PC-3 (cell line): ENCODE measurements at regions not wholly inside any gene's neighbourhood (a gene's known extent, or its start where the extent isn't known, plus 50 kb on each side); places are given as distances from the start of the nearest gene placed in this dataset.

ENCODE experiments used
- ATAC-seq: fragments of 200-7000 bp; cut with Tn5 transposase; 2 replicates; pipeline ENCODE4 v1.9.1; 2020; ENCODE audit warnings: mild to moderate bottlenecking, moderate library complexity
- BruUV-seq: library from RNA; stranded (reverse); fragments of 400-500 nt; replicated peaks from 2 replicates; lab custom pipeline; 2021; lab: Mats Ljungman, UMichigan
- CTCF ChIA-PET: fragments of 300-600 bp; sonication (Branson Sonifier 250); formaldehyde crosslinking; loops from one replicate; lab custom pipeline; 2022; ENCODE audit warnings: antibody characterized with exemption; lab: Charles Lee
- POLR2A ChIA-PET: fragments of 300-600 bp; sonication (Branson Sonifier 250); formaldehyde crosslinking; loops from one replicate; lab custom pipeline; 2022; ENCODE audit warnings: antibody characterized with exemption; ENCODE audit not compliant: unreplicated experiment; lab: Charles Lee
- DNase-seq: peaks from one replicate; pipeline ENCODE4 v3.0.0-alpha.2; 2015
- H2AFZ ChIP-seq: fragments of 300-600 bp; sonication (generic); 2 replicates; pipeline ENCODE4 v1.6.0; 2016; ENCODE audit warnings: antibody characterized with exemption, low read length
- H3F3A ChIP-seq: fragments of 300-600 bp; sonication (generic); one replicate; pipeline ENCODE4 v1.6.0; 2017; ENCODE audit warnings: antibody characterized with exemption, low read length, control low read depth, mild to moderate bottlenecking; ENCODE audit not compliant: unreplicated experiment
- H3K27ac ChIP-seq: fragments of 300-600 bp; sonication (generic); 2 replicates; pipeline ENCODE4 v1.5.1; 2016; ENCODE audit warnings: mild to moderate bottlenecking, low read length
- H3K27me3 ChIP-seq: fragments of 300-600 bp; sonication (generic); 2 replicates; pipeline ENCODE4 v1.6.1; 2016; ENCODE audit warnings: low read length, mixed read lengths
- H3K36me3 ChIP-seq: fragments of 300-600 bp; sonication (generic); 2 replicates; pipeline ENCODE4 v1.6.1; 2016; ENCODE audit warnings: low read depth, mixed run types, low read length, mixed read lengths
- H3K4me1 ChIP-seq: fragments of 300-600 bp; sonication (generic); 2 replicates; pipeline ENCODE4 v1.5.1; 2016; ENCODE audit warnings: low read length; ENCODE audit not compliant: insufficient read depth
- H3K4me2 ChIP-seq: fragments of 300-600 bp; sonication (generic); 2 replicates; pipeline ENCODE4 v1.6.0; 2016; ENCODE audit warnings: low read length
- H3K4me3 ChIP-seq: fragments of 300-600 bp; sonication (generic); 2 replicates; pipeline ENCODE4 v1.5.1; 2016; ENCODE audit warnings: mild to moderate bottlenecking, low read length, mixed read lengths
- H3K79me2 ChIP-seq: fragments of 300-600 bp; sonication (generic); 2 replicates; pipeline ENCODE4 v1.6.1; 2017; ENCODE audit warnings: low read length, mixed read lengths
- H3K9ac ChIP-seq: fragments of 300-600 bp; sonication (generic); 2 replicates; pipeline ENCODE4 v1.6.0; 2016; ENCODE audit warnings: mild to moderate bottlenecking, low read length
- H3K9me2 ChIP-seq: fragments of 300-600 bp; sonication (generic); replicated peaks from 2 replicates; pipeline ENCODE4 v1.6.1; 2016; ENCODE audit warnings: mixed run types, low read length, mixed read lengths
- H3K9me3 ChIP-seq: fragments of 300-600 bp; sonication (generic); 2 replicates; pipeline ENCODE4 v1.6.1; 2016; ENCODE audit warnings: low read length, mixed read lengths
- H4K20me1 ChIP-seq: fragments of 300-600 bp; sonication (generic); 2 replicates; pipeline ENCODE4 v1.6.1; 2016; ENCODE audit warnings: low read length, mixed read lengths
- EZH2 ChIP-seq: fragments of 300-600 bp; sonication (generic); IDR thresholded peaks from one replicate; pipeline ENCODE4 v1.6.1; 2017; ENCODE audit warnings: antibody characterized with exemption, mild to moderate bottlenecking, low read length; ENCODE audit not compliant: unreplicated experiment
- EZH2phosphoT487 ChIP-seq: fragments of 300-600 bp; sonication (generic); IDR thresholded peaks from 2 replicates; pipeline ENCODE4 v1.6.1; 2018; ENCODE audit warnings: mild to moderate bottlenecking, antibody characterized with exemption, low read length, borderline replicate concordance
- intact Hi-C: fragments of 100-400 bp; cut with micrococcal nuclease; formaldehyde crosslinking; loops from 2 replicates; pipeline ENCODE4 v1.9.0; 2023
- TF ChIP-seq, protein P1 (sequence below): fragments of 300-600 bp; sonication (generic); conservative IDR thresholded peaks from 2 replicates; pipeline ENCODE4 v1.5.1; 2017; ENCODE audit warnings: antibody characterized with exemption, low read depth, mild to moderate bottlenecking, low read length

- no peak overlapping the region for H2AFZ ChIP-seq
- no peaks in the 10 kb centered on the region for H3F3A ChIP-seq
- no peaks in the 10 kb centered on the region for H3K9me3 ChIP-seq
- TF ChIP-seq, protein P1, sequence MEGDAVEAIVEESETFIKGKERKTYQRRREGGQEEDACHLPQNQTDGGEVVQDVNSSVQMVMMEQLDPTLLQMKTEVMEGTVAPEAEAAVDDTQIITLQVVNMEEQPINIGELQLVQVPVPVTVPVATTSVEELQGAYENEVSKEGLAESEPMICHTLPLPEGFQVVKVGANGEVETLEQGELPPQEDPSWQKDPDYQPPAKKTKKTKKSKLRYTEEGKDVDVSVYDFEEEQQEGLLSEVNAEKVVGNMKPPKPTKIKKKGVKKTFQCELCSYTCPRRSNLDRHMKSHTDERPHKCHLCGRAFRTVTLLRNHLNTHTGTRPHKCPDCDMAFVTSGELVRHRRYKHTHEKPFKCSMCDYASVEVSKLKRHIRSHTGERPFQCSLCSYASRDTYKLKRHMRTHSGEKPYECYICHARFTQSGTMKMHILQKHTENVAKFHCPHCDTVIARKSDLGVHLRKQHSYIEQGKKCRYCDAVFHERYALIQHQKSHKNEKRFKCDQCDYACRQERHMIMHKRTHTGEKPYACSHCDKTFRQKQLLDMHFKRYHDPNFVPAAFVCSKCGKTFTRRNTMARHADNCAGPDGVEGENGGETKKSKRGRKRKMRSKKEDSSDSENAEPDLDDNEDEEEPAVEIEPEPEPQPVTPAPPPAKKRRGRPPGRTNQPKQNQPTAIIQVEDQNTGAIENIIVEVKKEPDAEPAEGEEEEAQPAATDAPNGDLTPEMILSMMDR = no peak
- TF ChIP-seq EZH2 (no peak), EZH2phosphoT487 (no peak)
- H3K4me3 ChIP-seq = no peak overlapping the region
- H3K27ac ChIP-seq = no peak overlapping the region
- intact Hi-C loops = no loop called here
- no peak overlapping the region for H3K4me2 ChIP-seq
- DNase-seq (no peak), ATAC-seq (no peak)
- H3K79me2 ChIP-seq = no peaks in the 10 kb centered on the region
- POLR2A ChIA-PET = no interaction called here
- no TSS peak for BruUV-seq
- H3K4me1 ChIP-seq = no peaks in the 10 kb centered on the region
- H3K9me2 ChIP-seq = no peaks in the 10 kb centered on the region
- no peaks in the 10 kb centered on the region for H3K36me3 ChIP-seq
- no peaks in the 10 kb centered on the region for H3K27me3 ChIP-seq
- no peaks in the 10 kb centered on the region for H4K20me1 ChIP-seq
- H3K9ac ChIP-seq = no peak overlapping the region
- CTCF ChIA-PET = no interaction called here
These were observed 622.6 kb upstream of the CELF2 start for GRCh38 chr10:10394933-10395658.

GRCh38 chr10:10396601-10397000 lies 621.1 kb upstream of the CELF2 start:
- H3K9me3 ChIP-seq = no peaks in the 10 kb centered on the region
- H3K79me2 ChIP-seq = no peaks in the 10 kb centered on the region
- no peak overlapping the region for H3K27ac ChIP-seq
- no peaks in the 10 kb centered on the region for H4K20me1 ChIP-seq
- no peak for TF ChIP-seq EZH2phosphoT487
- TF ChIP-seq, protein P1 = no peak
- no peak for TF ChIP-seq EZH2
- no peaks in the 10 kb centered on the region for H3K9me2 ChIP-seq
- DNase-seq (no peak), ATAC-seq (no peak)
- H3K27me3 ChIP-seq = no peaks in the 10 kb centered on the region
- POLR2A ChIA-PET = no interaction called here
- H3K9ac ChIP-seq = no peak overlapping the region
- H3K4me2 ChIP-seq = no peak overlapping the region
- H3K4me1 ChIP-seq = no peaks in the 10 kb centered on the region
- no peaks in the 10 kb centered on the region for H3F3A ChIP-seq
- no peak overlapping the region for H2AFZ ChIP-seq
- no TSS peak for BruUV-seq
- CTCF ChIA-PET = no interaction called here
- H3K4me3 ChIP-seq = no peak overlapping the region
- intact Hi-C loops = no loop called here
- no peaks in the 10 kb centered on the region for H3K36me3 ChIP-seq

DNA sequence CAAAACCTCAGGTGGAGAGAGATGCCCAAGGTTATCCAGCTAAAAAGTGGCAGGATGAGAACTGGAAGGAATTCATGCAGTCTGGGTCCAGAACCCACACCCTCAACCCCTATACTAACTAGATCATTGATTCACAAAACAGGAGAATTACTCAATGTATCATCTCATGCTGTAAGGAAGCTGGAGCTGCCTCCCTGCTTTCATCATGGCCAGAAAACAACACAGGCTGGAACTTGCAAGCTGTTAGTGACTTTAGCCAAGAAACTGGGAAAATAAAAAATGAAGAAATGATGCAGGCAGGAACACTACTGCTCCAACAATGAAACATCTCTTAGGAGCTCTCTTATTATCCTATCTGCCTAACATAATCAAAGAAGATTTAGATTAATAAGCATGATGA lies 619.8 kb upstream of the CELF2 start:
- H3K9me2 ChIP-seq = no peaks in the 10 kb centered on the region
- no peak for ATAC-seq
- no TSS peak for BruUV-seq
- H3F3A ChIP-seq = no peaks in the 10 kb centered on the region
- no peak overlapping the region for H3K4me2 ChIP-seq
- no peak for DNase-seq
- ChIA-PET POLR2A (no interaction called here), CTCF (no interaction called here)
- no peaks in the 10 kb centered on the region for H3K9me3 ChIP-seq
- H3K4me3 ChIP-seq = no peak overlapping the region
- TF ChIP-seq EZH2phosphoT487 (no peak), EZH2 (no peak)
- TF ChIP-seq, protein P1 = no peak
- H2AFZ ChIP-seq = no peak overlapping the region
- no peaks in the 10 kb centered on the region for H4K20me1 ChIP-seq
- H3K27me3 ChIP-seq = no peaks in the 10 kb centered on the region
- H3K36me3 ChIP-seq = no peaks in the 10 kb centered on the region
- no peak overlapping the region for H3K9ac ChIP-seq
- no peak overlapping the region for H3K27ac ChIP-seq
- intact Hi-C loops = no loop called here
- no peaks in the 10 kb centered on the region for H3K4me1 ChIP-seq
- no peaks in the 10 kb centered on the region for H3K79me2 ChIP-seq
